Stimulated activated CD4-positive, alpha-beta T cell treated with anti-CD3 and anti-CD28 coated beads, Interleukin-2, amount 100 ng/mL, for 4 hours (primary cell): ENCODE measurements at regions not wholly inside any gene's neighbourhood (a gene's known extent, or its start where the extent isn't known, plus 50 kb on each side); places are given as distances from the start of the nearest gene placed in this dataset.

Experiments
- DNase-seq: peaks from one replicate; pipeline ENCODE4 v3.0.0-alpha.2; 2020; ENCODE audit warnings: low read depth

GRCh38 chrX:38887222-38887621, 86.0 kb downstream of the MID1IP1 start:
- DNase-seq: no peak

- no peak for DNase-seq
These were observed 89.1 kb downstream of the MID1IP1 start for GRCh38 chrX:38890326-38890725.

- DNase-seq: no peak
These were observed 89.7 kb downstream of the MID1IP1 start for GRCh38 chrX:38890963-38891362.

- DNase-seq: no peak
These were observed 90.6 kb downstream of the MID1IP1 start for GRCh38 chrX:38891641-38892413.

GRCh38 chrX:38893441-38893840, 92.2 kb downstream of the MID1IP1 start:
- DNase-seq: no peak

- no peak for DNase-seq
These were observed 94.5 kb downstream of the MID1IP1 start for GRCh38 chrX:38895775-38896174.

DNA sequence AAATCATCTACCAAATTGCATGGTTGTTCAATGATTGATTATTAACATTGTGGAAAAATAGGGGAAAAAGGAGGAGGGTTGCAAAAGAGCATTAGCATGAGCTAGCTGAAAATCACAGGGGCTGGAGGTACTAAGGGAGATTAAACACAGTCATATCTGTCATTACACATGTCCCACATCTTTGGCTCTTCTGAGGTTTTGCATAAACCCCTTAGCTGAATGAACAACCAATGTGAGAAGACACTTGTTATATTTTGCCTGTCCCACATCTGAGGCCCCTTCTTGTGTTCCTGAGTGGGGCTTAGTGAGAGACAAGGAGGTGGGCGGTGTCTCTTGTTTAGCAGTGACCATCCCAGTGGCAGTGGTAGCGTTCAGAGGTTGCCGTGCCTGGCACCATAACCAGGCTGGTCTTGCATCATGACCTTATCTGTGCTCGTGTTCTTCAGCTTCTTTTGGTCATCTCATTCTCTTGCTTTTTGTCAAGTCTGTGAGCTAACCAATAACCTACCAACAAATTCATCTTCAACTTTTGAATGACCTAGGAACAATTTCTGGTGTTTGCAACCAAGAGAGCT, 95.6 kb downstream of the MID1IP1 start:
- no peak for DNase-seq

- DNase-seq: no peak
These were observed 97.0 kb downstream of the MID1IP1 start for GRCh38 chrX:38898261-38898660.

GRCh38 chrX:38899650-38900049, 98.4 kb downstream of the MID1IP1 start:
- DNase-seq: no peak

GRCh38 chrX:38900719-38901118, 99.5 kb downstream of the MID1IP1 start:
- DNase-seq: no peak

DNA sequence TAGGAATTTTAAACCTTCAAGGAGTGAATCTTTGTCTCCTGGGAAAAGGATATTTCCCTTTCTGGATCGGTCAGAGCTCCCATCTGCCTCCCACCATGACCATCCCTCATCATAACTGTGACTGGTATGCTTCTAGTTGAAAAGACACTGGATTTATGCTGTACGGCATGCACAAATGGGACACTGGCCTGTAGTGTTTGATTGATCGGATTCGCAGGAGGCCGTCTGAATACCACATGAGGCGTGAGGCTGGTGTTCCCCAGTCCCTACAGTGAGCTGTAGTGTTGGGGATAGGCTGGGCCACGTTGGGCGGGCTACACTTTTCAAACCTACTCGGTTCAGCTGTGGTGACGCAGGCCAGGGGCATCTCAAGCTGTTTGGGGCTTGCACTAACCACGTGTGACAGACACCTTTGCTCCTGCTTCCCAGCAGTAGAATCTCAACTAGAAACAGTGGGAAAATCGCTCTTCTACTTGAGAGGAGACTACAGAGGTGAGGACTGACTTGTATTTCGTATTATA, 101.8 kb downstream of the MID1IP1 start:
- DNase-seq: no peak

GRCh38 chrX:38916801-38917200, 115.5 kb downstream of the MID1IP1 start:
- no peak for DNase-seq

- no peak for DNase-seq
These were observed 116.7 kb downstream of the MID1IP1 start for GRCh38 chrX:38917954-38918353.

- no peak for DNase-seq
These were observed 117.9 kb downstream of the MID1IP1 start for GRCh38 chrX:38919202-38919601.

DNA sequence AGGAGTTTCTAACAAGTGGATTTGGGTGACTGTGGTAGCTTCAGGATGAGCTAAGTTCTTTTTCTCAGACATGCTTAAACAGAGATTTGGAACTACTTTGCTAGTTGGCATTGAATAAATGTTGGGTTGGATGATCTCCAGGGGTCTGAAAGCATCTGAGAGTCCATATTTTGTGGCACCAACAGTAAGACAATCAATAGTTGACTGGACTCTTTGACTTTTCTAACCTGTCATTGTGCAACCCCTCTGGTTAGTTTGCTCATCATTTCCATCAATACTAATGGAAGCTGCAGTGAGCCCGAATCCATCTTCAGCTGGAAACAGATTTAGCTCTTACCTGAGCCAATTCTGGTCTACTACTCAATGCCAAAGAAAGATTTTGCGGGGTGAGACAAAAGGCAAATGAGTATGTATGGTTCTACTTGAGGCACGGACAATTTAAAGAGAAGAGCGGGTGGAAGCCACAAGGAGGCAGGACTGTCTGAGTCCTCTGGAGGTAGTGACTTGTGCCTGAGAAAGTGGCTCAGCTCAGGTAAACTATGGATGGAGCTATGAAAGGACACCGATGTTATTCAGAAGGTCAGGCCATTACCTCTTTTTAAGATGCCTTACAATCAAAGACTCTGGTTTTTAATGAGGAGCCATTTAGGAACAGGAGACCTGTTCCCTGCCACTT, 118.7 kb downstream of the MID1IP1 start:
- no peak for DNase-seq

DNA sequence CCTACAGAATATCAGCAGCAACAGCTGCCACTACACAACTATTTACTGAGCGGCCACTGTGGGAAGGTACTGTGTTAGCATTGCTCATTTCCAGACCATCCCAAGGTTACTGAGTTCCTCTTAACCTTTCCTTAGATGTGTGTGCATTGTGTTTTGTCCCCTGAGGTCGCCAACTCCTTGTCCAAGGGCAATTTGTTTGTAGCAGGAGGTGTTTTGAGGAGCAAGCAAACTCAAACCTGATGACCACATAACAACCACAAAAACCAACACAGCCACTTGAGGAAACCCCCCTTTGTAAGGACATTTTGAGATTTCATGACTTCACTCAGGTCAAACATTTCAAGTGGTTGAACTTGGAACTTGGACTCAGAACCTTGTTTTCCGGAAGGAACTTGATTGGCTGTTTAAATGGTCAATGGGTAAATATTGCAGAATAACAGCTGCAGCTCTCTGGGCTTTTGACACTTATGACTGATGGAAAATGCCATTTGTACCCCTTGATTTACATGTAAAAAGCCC, 122.3 kb downstream of the MID1IP1 start:
- DNase-seq: no peak

- DNase-seq: no peak
These were observed 126.3 kb downstream of the MID1IP1 start for GRCh38 chrX:38927592-38927991.

DNA sequence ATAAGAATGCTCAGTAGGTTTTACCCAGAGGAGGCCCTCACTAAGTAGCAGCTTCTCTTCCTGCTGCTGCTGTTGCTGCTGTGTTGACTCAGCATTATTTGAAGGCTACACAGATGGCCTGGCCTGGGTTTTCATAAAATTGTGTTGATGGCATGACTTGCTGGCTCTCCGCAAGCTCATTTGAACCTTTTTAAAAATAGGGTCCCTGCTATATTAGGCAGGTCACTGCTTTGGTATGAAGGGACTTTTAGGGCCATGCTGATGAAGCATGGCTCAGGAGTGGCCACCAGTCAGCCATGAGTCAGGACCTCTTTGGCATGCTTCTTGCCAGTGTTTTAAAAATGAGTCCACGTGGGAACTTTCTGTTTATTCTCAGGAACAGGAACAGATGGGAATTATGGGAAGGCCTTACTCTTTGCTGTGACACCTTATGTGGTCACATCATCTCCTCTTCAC, 128.7 kb downstream of the MID1IP1 start:
- no peak for DNase-seq

DNA sequence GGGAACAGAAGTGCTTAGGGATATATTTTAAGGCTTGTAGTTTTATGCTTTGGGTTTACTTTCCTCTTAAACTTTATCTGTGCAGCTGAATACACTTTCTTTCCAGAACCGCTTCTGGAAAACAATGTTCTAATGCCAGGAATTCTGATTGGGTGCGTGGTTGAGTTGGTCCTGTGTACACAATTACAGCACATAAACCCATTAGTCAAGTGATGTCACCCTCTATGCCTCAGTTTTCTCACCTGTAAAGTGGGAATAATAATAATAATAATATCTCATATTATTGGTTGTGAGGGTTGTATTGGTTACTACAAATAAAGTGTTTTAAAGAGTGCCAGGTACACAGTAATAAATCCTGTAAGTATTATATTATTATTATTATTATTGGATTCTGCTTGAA, 129.2 kb downstream of the MID1IP1 start:
- no peak for DNase-seq

GRCh38 chrX:38935561-38935960, 134.3 kb downstream of the MID1IP1 start:
- no peak for DNase-seq

GRCh38 chrX:38937400-38937799, 136.1 kb downstream of the MID1IP1 start:
- no peak for DNase-seq

- DNase-seq: no peak
These were observed 136.7 kb downstream of the MID1IP1 start for GRCh38 chrX:38937926-38938325.

- no peak for DNase-seq
These were observed 137.8 kb downstream of the MID1IP1 start for GRCh38 chrX:38939067-38939466.
